ENCODE measurements at regions not wholly inside any gene's neighbourhood (a gene's known extent, or its start where the extent isn't known, plus 50 kb on each side); places are given as distances from the start of the nearest gene placed in this dataset.

- Histone ChIP-seq H3K27ac (ENCODE audit: low read depth, low read length, poor library complexity, severe bottlenecking) (no peak overlapping the region), H3K4me3 (ENCODE audit: low read depth, low read length, poor library complexity, severe bottlenecking) (no peak overlapping the region)
Measured at GRCh38 chr1:112341986-112342385, 54.0 kb upstream of the CTTNBP2NL start.

GRCh38 chr1:112342558-112342957 is 53.5 kb upstream of the CTTNBP2NL start:
- H3K4me3 ChIP-seq (ENCODE audit: low read depth, low read length, poor library complexity, severe bottlenecking), result no peak overlapping the region
- no peaks in the 10 kb centered on the region for H4K20me1 ChIP-seq (ENCODE audit: insufficient read depth, low read length)
- H3K9me2 ChIP-seq (ENCODE audit: low read depth, low read length), result no peaks in the 10 kb centered on the region
- no peak overlapping the region for H3K9ac ChIP-seq (ENCODE audit: low read length)
- H3K36me3 ChIP-seq (ENCODE audit: insufficient read depth, low read length), result no peaks in the 10 kb centered on the region
- H2AFZ ChIP-seq (ENCODE audit: low read length), result no peak overlapping the region
- H3K4me2 ChIP-seq (ENCODE audit: low read length), result no peak overlapping the region
- no peaks in the 10 kb centered on the region for H3F3A ChIP-seq (ENCODE audit: insufficient read depth, low read length)
- H3K4me1 ChIP-seq (ENCODE audit: insufficient read depth, low read length, severe bottlenecking), result no peaks in the 10 kb centered on the region
- H3K9me3 ChIP-seq (ENCODE audit: low read length), result no peaks in the 10 kb centered on the region
- no peak for TF ChIP-seq EZH2 (IDR thresholded peaks at IDR 0.05; ENCODE audit: borderline replicate concordance, low read length)
- TF ChIP-seq CTCF (IDR thresholded peaks at IDR 0.05; ENCODE audit: low read length), result no peak
- no peak overlapping the region for H3K27ac ChIP-seq (ENCODE audit: low read depth, low read length, poor library complexity, severe bottlenecking)
- no peaks in the 10 kb centered on the region for H3K79me2 ChIP-seq (ENCODE audit: insufficient read depth, low read length)
- H3K27me3 ChIP-seq (ENCODE audit: insufficient read depth, low read length), result no peaks in the 10 kb centered on the region

More at GRCh38 chr1:112341986-112342385, 54.0 kb upstream of the CTTNBP2NL start:
- Histone ChIP-seq H3K36me3 (ENCODE audit: insufficient read depth, low read length) (no peaks in the 10 kb centered on the region), H3K4me1 (ENCODE audit: insufficient read depth, low read length, severe bottlenecking) (no peaks in the 10 kb centered on the region), H3K9me2 (ENCODE audit: low read depth, low read length) (no peaks in the 10 kb centered on the region), H3K9ac (ENCODE audit: low read length) (no peak overlapping the region), H3K4me2 (ENCODE audit: low read length) (no peak overlapping the region), H4K20me1 (ENCODE audit: insufficient read depth, low read length) (no peaks in the 10 kb centered on the region), H2AFZ (ENCODE audit: low read length) (no peak overlapping the region), H3F3A (ENCODE audit: insufficient read depth, low read length) (no peaks in the 10 kb centered on the region), H3K27me3 (ENCODE audit: insufficient read depth, low read length) (no peaks in the 10 kb centered on the region), H3K9me3 (ENCODE audit: low read length) (no peaks in the 10 kb centered on the region), H3K79me2 (ENCODE audit: insufficient read depth, low read length) (no peaks in the 10 kb centered on the region)
- no peak for TF ChIP-seq EZH2 (IDR thresholded peaks at IDR 0.05; ENCODE audit: borderline replicate concordance, low read length)
- no peak for TF ChIP-seq CTCF (IDR thresholded peaks at IDR 0.05; ENCODE audit: low read length)

- H3K27me3 ChIP-seq (ENCODE audit: insufficient read depth, low read length), result no peaks in the 10 kb centered on the region
- H4K20me1 ChIP-seq (ENCODE audit: insufficient read depth, low read length), result no peaks in the 10 kb centered on the region
- no peaks in the 10 kb centered on the region for H3F3A ChIP-seq (ENCODE audit: insufficient read depth, low read length)
- no peak for TF ChIP-seq EZH2 (IDR thresholded peaks at IDR 0.05; ENCODE audit: borderline replicate concordance, low read length)
- TF ChIP-seq CTCF (IDR thresholded peaks at IDR 0.05; ENCODE audit: low read length), result no peak
- no peaks in the 10 kb centered on the region for H3K79me2 ChIP-seq (ENCODE audit: insufficient read depth, low read length)
- H3K9me3 ChIP-seq (ENCODE audit: low read length), result no peaks in the 10 kb centered on the region
- H3K4me3 ChIP-seq (ENCODE audit: low read depth, low read length, poor library complexity, severe bottlenecking), result no peak overlapping the region
- H2AFZ ChIP-seq (ENCODE audit: low read length), result no peak overlapping the region
- H3K36me3 ChIP-seq (ENCODE audit: insufficient read depth, low read length), result no peaks in the 10 kb centered on the region
- no peak overlapping the region for H3K27ac ChIP-seq (ENCODE audit: low read depth, low read length, poor library complexity, severe bottlenecking)
- no peaks in the 10 kb centered on the region for H3K9me2 ChIP-seq (ENCODE audit: low read depth, low read length)
- no peak overlapping the region for H3K4me2 ChIP-seq (ENCODE audit: low read length)
- H3K4me1 ChIP-seq (ENCODE audit: insufficient read depth, low read length, severe bottlenecking), result no peaks in the 10 kb centered on the region
- H3K9ac ChIP-seq (ENCODE audit: low read length), result no peak overlapping the region
Measured at GRCh38 chr1:112344754-112345423, 51.1 kb upstream of the CTTNBP2NL start.
